ENCODE measurements at regions not wholly inside any gene's neighbourhood (a gene's known extent, or its start where the extent isn't known, plus 50 kb on each side); places are given as distances from the start of the nearest gene placed in this dataset.

GRCh38 chr4:19698961-19699360 is 552.7 kb upstream of the SLIT2 start:
- no peak for DNase-seq

- no peak for DNase-seq
Observed at GRCh38 chr4:19694812-19695211, 556.9 kb upstream of the SLIT2 start.

- no peak for DNase-seq
Observed at GRCh38 chr4:19693936-19694570, 557.7 kb upstream of the SLIT2 start.

GRCh38 chr4:19689511-19689910 is 562.2 kb upstream of the SLIT2 start:
- no peak for DNase-seq

GRCh38 chr4:19686456-19686855 is 565.2 kb upstream of the SLIT2 start:
- no peak for DNase-seq

GRCh38 chr4:19684084-19684483 is 567.6 kb upstream of the SLIT2 start:
- no peak for DNase-seq

GRCh38 chr4:19683426-19683825 is 568.3 kb upstream of the SLIT2 start:
- DNase-seq, result no peak

GRCh38 chr4:19677211-19677610 is 574.5 kb upstream of the SLIT2 start:
- DNase-seq, result no peak

- no peak for DNase-seq
Observed at GRCh38 chr4:19675172-19675811, 576.4 kb upstream of the SLIT2 start.

- DNase-seq, result no peak
Observed at GRCh38 chr4:19659101-19659500, 592.6 kb upstream of the SLIT2 start.

GRCh38 chr4:19657856-19658255 is 593.8 kb upstream of the SLIT2 start:
- no peak for DNase-seq

- DNase-seq, result no peak
Observed at GRCh38 chr4:19655666-19656065, 596.0 kb upstream of the SLIT2 start.

- DNase-seq, result no peak
Observed at GRCh38 chr4:19650903-19651864, 600.5 kb upstream of the SLIT2 start.

- no peak for DNase-seq
Observed at GRCh38 chr4:19645589-19645988, 606.1 kb upstream of the SLIT2 start.

GRCh38 chr4:19636451-19636850 is 615.3 kb upstream of the SLIT2 start:
- no peak for DNase-seq

GRCh38 chr4:19631814-19632213 is 619.9 kb upstream of the SLIT2 start:
- DNase-seq, result no peak

GRCh38 chr4:19623866-19624265 is 627.8 kb upstream of the SLIT2 start:
- no peak for DNase-seq

GRCh38 chr4:19615086-19615689 is 636.5 kb upstream of the SLIT2 start:
- no peak for DNase-seq

GRCh38 chr4:19614171-19614570 is 637.5 kb upstream of the SLIT2 start:
- DNase-seq, result no peak

- DNase-seq, result no peak
Observed at GRCh38 chr4:19596342-19596741, 655.4 kb upstream of the SLIT2 start.

GRCh38 chr4:19592391-19592790 is 659.3 kb upstream of the SLIT2 start:
- DNase-seq, result no peak

GRCh38 chr4:19583827-19584569 is 667.7 kb upstream of the SLIT2 start:
- no peak for DNase-seq

- no peak for DNase-seq
Observed at GRCh38 chr4:19580095-19580494, 671.6 kb upstream of the SLIT2 start.

Data from stimulated activated CD4-positive, alpha-beta T cell treated with anti-CD3 and anti-CD28 coated beads, Interleukin-4, amount 100 ng/mL, for 4 hours (primary cell).